NCI-H1105 (cell line): ENCODE measurements at regions not wholly inside any gene's neighbourhood (a gene's known extent, or its start where the extent isn't known, plus 50 kb on each side); places are given as distances from the start of the nearest gene placed in this dataset.

Source experiments
- DNase-seq: peaks from one replicate; lab custom pipeline; 2025; lab: John Stamatoyannopoulos, UW

DNA sequence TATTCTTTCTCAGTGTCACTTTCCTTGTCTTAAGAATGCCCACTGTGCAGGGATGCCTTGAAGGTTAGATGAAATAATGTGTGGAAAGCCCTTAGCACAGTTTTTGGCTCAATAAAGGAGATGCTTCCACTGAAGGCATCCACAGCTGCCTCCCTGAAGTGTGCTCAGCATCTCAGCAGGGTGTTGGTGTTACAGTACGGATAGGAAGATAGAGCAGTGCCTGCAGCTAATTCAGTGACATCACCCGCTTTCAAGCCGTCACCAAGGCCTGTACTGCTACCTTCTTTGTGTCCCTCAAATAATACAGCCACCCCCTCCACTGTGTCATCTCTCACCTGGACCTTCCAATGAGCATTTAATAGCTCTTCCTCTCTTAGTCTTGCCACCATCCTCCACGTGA, 59.0 kb downstream of the NDUFS5 start:
- no peak for DNase-seq

DNA sequence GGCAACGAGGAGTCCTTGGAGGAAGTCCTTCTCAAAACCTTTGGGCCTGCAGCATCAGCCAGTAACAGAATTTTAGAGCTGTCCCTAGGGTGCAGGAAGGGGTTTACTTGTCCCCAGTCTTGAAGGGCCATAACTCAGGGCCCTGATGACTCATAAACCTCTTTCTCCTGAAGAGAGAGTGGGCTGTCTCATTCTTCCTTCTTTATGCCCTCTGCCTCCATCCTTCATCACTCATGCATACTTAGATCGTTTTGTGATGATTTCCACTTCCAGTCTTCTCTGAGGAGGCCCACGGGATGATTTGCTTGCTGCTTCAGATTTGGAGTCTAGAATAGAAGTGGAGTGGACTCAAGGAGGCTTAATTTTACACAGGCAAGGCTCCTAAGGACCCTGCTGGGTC, 60.2 kb downstream of the NDUFS5 start:
- no peak for DNase-seq

DNA sequence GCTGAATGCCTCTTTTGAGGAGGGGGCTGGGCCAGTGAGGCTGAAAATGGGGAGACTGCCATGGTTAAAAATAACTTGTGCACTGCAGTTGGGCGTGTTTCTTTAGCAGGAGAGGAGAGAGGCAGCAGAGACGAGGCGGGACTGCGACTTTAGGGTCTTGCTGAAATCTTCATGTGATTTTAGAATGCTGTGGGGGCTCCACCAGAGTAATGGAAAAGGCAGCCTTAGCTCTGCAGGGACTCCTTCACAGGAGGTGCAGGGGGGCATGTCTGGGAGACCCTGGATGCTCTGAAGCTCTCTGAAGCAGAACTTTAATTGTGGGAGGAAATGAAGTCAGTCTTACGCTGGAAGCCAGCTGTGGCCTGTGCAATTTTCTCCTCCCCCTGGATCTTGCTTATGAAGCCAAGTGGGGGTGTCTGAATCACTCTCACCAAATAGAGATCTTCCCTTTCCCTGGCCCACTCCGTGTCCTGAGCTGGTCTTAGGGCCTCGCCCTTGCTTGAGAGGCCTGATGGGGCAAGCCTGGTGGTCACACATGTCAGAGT, 60.8 kb downstream of the NDUFS5 start:
- no peak for DNase-seq

DNA sequence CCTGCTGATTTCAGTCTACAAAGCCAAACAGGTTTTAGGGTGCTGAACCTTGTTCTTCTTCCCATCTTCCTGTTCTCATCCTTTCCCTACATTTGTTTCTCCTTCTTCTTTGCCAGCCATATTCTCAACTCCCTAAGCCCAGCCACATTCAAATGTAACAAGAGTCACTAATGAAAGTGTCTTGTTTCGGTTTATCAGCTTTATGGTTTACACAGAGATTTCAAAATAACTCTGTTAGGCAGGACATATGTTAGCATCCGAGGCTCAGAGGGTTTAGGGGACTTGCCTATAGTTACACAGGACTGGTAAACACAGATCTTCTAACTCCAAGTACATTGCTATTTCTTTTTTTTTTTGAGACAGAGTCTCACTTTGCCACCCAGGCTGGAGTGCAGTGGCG, 61.3 kb downstream of the NDUFS5 start:
- no peak for DNase-seq

DNA sequence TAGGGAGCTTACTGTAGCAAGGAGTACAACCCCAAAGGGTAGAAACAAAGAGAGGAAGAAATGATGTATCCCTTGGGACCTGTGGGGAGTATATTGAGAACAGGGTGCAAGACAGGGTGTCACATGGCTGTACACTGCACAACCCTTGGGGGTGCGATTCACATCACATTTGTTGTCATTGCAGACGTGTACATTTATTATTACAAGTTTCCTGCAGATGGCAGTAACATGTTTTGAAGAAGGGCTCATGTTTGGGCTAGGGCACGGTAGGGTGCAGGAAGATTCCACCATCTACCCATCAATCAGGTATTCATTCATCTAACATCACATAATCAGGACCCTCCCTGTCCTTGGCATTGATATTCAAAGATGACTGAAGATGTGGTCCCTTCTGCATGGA, 62.5 kb downstream of the NDUFS5 start:
- DNase-seq = no peak

DNA sequence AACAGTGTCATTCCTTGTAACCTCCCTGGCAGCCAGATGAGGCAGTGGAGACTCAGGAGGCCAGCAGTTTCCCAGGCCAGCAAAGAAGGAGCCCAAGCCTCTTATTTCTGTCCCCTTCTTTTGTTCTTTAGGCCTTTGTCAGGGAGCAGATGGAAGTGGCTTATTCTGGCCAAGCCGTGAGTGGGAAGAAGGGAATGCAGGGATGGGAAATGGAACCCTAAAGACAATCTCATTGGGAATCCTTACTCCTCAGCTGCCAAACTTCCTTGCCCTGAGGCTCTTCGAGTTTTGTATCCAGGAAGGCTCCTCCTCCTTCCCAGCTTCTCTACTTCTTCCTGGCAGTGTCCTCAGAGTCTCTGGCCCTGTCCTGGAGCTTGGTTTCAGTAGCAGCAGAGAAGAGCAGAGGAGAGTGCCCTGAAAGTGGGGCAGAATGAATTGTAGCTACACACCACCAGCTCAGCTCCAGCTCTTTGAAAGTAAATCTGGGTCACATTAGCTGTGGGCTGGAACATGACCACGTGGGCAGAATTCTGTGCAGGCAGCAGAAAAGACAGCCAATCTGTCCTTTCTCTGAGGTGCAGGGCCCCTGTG, 63.9 kb downstream of the NDUFS5 start:
- DNase-seq = no peak

DNA sequence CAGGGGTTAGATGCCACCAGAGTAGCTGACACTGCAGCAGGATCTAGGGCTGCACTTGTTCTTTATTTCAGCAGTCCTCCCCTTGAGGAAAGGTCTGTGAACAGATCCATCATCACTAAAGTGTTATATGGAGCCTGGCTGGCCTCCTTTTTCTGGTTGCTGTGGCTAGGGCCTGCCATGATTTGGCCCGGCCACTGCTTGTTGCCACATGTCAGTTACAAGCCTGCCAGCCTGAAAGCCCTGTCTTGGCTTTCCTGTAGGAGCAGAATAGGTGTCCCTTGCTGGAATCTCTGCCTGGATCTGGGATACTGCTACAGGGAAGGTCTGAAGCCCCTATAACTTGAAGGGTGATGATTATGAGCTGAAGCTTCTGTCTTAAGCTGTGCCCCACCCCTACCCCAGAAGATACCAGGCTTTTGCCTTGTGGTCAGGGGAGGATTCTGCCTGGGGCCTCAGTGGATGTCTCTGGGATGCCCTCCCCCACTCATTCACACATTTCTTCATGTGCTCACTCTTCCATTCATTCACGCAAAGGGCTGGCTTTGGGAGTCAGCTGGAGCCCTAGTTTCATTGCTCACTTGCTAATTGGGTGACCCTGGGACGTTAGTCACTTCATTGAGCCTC, 64.7 kb downstream of the NDUFS5 start:
- no peak for DNase-seq

DNA sequence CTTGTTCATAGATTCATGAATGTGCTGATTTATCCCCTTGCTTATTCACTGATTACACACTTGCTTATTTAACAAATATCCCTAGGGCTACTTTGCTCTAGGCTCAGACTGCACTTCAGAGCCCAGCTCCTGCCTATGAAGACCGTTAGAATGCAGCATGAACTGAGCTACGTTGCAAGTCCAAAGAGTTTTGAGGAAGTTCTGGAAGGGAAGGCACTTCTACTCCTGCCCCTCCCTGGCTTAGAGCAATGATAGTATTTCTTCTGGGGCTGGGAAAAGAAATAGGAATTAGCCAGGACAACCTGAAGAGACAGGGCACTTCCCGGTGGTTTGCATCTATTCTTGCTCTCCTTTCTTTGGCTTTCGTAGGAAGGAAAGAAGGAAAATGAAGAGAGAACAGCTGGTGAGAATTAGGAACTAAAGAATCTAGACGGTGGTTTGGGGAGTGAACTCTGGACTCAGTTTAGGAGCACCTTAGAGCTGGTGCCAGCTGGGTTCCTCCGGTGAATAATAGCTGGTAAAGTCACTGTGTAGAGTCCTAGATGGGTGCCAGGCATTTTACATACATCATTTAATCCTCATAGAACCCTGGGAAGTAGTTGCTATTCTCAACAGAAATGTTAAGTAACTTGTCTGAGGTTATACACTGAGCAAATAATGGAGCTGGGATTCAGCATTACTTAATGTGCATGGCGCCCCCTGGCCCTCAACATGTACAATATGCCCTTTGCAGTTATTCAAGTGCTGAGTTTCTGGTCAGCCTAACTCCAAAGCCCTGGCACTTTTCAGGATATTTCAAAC, 65.9 kb downstream of the NDUFS5 start:
- DNase-seq = peak; percentile 70

DNA sequence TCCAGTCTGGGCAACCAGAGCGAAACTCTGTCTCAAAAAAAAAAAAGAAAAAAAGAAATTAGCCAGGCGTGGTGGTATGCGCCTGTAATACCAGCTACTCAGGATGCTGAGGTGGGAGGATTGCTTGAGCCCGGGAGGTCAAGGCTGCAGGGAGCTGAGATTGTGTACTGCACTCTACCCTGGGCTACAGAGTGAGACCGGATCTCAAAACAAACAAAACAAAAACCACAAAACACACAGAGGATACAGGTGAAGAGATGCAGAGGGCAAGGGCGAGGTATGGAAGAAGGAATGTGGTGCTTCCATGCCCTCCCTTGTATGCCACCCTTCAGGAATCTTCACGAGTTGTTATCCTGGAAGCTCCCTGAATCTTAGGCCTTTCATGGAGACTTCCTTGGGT, 68.5 kb downstream of the NDUFS5 start:
- no peak for DNase-seq

DNA sequence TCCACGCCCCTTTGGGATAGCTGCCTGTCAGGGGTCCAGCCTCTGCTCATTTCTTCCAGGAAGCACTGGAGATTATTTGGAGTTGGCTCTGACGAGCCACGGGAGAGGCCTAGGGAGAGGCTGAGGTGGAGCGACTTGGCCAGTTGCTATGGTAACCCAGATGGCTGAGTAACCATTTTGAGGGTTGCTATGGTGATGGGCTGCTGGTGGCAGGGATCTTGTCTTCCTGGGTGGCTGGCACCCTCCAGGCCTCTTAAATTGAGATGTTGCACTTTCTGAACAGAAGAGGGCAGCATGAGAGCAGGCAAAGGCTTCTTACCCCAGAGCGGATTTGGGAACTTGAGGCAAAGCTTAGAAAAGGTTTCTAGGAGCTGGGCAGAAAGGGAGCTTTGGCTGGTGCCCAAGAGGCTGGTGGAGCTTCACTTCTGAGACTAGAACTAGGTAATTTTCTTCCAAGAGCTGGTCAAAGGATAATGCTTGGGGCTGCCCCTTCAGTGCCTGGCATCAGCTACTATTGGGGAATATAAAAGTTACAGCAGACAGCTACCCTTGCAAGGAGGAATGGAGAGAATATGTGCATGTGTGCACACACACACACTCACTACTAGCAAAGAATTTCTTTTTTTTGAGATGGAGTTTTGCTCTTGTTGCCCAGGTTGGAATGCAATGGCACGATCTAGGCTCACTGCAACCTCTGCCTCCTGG, 72.5 kb downstream of the NDUFS5 start:
- peak; percentile 96 for DNase-seq

DNA sequence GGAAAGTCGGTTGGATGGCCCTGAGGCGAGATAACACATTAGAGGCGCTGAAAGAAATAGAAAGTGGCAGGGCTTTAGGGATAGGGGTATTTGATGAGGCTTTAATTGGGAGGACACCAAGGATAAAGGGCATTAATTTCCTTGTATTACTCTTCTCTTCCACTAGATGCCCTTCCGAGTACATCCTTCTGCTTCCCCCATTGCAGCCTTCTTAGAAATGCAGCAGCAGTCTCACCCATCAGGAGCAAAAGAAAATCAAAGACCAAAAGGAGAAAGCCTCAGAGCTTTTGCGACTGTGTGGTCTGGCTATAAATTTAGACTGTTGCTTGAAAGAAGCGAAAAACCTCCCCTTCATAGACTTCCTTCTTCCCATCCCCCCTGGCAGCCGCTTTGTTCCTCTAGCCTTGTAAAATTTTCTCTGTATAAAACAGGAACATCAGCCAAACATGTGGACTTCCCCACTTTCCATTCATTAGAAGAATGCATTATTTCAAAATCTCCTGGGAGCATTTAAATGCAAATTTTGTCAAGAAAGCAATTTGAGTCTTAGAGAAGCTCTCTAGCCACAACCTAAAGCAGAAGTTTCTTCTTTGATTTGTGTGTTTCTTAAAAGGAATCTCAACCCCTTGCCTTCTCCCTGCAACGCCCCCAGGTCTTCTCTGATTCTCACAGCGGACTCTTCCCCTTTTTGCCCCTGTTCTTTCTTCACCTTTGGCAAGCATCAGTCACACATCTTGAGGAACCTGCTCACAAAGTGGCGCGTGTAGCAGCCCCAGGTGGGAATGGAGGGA, 76.6 kb downstream of the NDUFS5 start:
- DNase-seq = peak; percentile 72

DNA sequence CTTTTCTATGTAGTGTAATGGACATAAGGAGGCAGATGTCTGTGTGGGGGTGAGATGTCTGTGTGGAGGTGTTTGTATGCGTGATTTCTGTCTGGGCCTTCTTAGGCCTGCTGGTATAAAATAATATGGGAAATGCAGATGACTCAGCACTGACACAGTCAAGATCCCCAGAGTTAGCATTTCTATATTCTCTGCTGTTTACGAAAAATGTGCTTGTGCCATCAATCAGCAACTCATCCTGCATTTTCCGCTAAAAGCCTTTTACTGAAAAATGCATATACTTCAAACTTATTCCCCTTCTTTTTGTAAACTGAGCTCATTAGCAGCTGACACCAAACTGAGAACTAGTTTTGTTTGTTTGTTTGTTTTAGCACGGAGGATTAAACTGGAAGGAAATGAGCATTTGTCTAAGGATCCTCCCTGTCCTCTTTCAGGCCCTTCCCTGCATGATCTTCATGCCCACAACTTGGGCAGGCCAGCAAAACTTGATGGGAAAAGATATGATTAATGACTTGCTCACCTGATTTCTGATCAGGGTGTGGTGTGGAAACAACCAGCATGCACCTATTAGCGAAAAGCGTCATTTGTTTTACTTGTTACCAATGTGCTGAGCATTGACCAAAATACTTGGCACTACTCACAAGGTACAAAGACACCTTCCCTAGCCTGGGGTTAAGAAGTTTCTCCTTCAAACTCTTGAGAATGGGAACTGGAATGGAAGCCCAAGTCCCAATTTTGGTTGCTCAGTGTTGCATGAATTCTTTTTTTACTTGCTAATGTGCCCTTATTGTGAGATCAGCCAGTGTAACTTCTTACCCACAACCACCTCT, 77.4 kb downstream of the NDUFS5 start:
- no peak for DNase-seq

DNA sequence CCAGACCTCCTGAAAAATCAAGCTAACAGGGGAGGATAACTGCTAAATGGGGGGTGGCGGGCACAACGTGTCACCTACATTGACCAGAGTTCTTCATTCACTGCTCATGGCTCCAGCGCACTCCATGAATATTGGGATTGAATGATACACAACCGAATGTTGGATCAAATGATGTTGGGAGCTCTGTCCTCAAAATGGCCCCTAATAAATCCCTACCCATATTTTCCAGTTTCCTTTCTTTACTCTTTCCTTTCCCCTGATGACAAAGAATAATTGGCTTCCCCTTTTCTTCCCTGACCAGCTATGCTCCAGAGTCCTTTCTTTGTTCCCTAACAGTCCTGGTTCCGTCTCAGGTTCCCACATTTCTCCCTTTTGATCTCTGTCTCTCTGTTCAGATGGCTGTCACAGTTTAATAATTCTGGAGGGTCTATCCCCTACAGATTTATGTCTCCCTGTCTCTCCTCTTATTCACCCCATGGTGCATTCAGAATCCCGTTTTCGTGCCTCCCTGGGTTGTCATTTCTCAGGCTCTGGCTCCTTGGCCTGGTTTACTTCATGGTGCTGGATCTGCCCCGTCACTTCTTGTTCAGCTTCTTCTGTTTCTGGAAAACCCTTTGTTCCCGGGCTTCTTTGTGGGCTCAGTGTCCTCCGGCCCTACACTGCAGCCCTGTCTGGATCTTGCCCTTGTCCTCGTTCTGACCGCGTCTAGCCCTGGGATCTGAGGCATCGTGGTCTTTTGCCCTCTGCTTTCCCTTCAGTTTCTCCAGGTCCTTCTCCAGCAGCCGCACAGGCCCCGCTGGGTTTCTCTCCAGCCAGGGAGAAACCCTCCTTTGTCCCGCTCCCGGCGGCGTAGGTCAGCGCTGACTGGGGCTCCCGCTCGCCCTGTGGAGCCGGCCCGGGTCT, 78.3 kb downstream of the NDUFS5 start:
- no peak for DNase-seq

DNA sequence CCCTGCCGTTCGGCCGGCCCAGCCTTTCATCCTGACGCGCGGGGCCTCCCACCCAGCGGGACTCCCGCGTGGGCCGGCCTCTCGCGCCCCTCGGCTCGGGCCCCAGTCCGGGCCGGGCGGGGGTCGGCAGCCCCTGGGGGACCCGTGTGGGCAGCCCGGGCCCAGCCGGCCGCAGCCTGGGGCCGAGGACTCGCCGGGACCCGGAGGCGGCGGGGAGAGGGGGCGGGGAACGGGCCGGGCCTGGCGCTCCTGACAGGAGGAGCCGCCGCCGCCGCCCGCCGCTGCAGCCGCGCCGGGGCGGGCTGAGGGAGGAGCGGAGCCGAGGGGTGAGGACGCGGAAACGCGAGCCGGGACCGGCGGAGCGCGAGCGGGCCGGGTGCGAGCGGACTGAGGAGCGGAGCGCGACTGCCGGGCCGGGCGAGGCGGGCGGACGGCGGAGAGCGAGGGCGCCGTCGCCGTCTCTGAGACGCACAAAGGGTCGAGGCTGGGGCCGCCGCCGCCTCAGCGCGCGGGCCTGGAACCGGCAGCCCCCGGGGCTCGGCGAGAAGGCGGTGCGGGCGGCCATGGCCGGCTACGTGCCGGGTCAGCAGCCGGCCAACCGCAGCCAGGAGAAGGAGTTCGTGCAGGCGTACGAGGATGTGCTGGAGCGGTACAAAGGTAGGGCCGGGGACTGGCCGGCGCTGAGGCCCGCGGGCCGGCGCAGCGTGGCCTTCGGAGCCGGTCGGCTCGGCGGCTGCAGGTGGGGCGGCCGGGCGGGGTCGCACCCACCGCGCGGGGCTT, 79.1 kb downstream of the NDUFS5 start:
- peak; percentile 52 for DNase-seq

DNA sequence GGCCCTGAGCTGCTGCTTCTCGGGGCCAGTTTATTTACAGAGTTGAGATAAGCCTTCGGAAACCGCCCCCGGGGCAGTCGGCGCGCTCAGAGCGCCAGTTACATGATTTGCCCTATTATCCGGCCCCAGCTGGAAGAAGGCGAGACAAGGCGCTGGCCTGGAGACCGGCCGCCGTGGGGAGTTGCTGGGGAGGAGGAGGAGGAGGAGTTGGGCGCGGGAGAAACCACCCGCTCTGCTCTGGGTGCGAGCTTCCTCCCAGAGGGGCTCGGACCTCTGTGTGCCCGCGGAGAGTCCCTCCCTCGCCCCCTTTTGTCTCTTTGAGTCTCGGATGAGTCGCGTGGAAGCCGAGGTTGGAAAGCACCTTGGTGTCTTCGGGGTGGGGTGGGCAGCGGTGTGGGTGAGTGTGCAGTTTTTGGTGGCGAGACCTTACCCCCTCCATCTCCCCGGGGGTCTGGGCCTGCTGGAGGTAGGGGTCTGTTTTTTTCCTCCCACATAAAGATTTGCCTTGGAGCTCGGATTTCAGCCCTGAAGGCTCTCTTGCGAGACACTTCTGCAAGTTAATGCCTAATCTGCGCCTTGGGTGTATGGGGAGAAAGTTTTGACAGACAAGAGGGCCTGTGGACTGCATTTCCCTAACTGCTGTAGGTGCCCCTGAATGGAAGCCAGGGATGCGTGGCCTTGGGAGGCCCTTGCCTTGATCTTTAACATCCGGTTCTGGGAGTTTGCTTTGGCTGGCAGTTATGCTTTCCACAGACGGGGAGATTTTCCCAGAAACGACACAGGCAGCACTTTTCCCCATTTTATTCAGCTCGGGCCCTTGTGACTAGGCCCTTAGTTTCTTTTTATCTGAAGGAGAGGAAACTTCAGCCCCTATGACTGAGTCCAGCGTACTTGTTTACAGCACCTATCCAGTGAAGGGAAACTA, 80.0 kb downstream of the NDUFS5 start:
- DNase-seq = peak; percentile 23

DNA sequence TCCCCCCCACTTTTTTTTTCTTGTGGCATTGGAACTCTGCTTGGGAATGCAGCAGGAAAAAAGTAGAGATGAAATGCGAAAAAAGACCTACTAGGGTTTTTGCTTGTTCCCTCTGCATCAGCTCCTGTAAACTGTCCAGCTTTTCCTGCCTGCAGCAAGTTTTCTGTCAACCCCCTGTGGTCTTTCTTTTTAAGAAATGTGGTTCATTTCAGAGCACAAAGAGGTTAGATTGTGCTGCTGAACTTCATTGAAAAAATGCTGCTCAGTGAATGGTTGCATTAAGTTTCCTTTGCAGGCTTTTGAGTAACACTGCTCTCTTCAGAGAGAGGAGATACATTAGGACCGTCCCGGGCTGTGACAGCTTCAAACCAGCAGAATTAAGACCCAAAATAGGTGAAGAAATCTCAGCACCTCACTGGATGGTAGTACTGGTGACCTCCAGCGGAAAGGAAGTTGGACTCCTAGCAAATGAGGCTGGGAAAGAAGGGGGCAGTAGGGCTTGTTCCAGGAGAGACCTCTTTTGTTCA, 80.7 kb downstream of the NDUFS5 start:
- DNase-seq = no peak
